IPS DF 6.9 (cell line): ENCODE measurements at regions not wholly inside any gene's neighbourhood (a gene's known extent, or its start where the extent isn't known, plus 50 kb on each side); places are given as distances from the start of the nearest gene placed in this dataset.
"Not testable (repeated sequence)": the region's sequence is repeated elsewhere in the genome, so short reads cannot be mapped to it uniquely, and the experiment has no call there.

ENCODE experiments used
- DNase-seq: peaks from one replicate; pipeline ENCODE4 v3.0.0-alpha.2; 2013; ENCODE audit warnings: low read depth, low spot score
- H3K27ac ChIP-seq: one replicate; pipeline ENCODE4 v1.5.1; 2013; ENCODE audit warnings: low read length, control low read depth
- H3K27me3 ChIP-seq: 2 replicates; pipeline ENCODE4 v1.6.1; 2013; ENCODE audit warnings: mild to moderate bottlenecking, low read length; ENCODE audit not compliant: control insufficient read depth, insufficient read depth
- H3K36me3 ChIP-seq: 2 replicates; pipeline ENCODE4 v1.6.1; 2013; ENCODE audit warnings: low read length; ENCODE audit not compliant: control insufficient read depth, insufficient read depth
- H3K4me1 ChIP-seq: 2 replicates; pipeline ENCODE4 v1.6.1; 2013; ENCODE audit warnings: low read length; ENCODE audit not compliant: control insufficient read depth, insufficient read depth
- H3K4me3 ChIP-seq: 2 replicates; pipeline ENCODE4 v1.5.1; 2013; ENCODE audit warnings: mild to moderate bottlenecking, low read length
- H3K9me3 ChIP-seq: 2 replicates; pipeline ENCODE4 v1.6.1; 2013; ENCODE audit warnings: low read length, inconsistent platforms; ENCODE audit not compliant: control insufficient read depth, insufficient read depth
- WGBS: extraction: QIAGEN DNeasy Blood & Tissue Kit; methylation state at CpG from one replicate; pipeline ENCODE4 v1.1.7; 2013; ENCODE audit warnings: mixed read lengths, missing lambda C conversion rate; ENCODE audit not compliant: insufficient read length, insufficient coverage; 5-methylcytosine and 5-hydroxymethylcytosine counted together

- peak; percentile 20 for DNase-seq
- Histone ChIP-seq H3K9me3 (no peaks in the 10 kb centered on the region; the same call in 1 of the 2 replicates), H3K27me3 (no peaks in the 10 kb centered on the region), H3K27ac (no peak overlapping the region), H3K36me3 (no peaks in the 10 kb centered on the region), H3K4me1 (no peaks in the 10 kb centered on the region), H3K4me3 (no peak overlapping the region)
Measured at GRCh38 chr3:30319713-30320112, 286.7 kb upstream of the TGFBR2 start.

DNA sequence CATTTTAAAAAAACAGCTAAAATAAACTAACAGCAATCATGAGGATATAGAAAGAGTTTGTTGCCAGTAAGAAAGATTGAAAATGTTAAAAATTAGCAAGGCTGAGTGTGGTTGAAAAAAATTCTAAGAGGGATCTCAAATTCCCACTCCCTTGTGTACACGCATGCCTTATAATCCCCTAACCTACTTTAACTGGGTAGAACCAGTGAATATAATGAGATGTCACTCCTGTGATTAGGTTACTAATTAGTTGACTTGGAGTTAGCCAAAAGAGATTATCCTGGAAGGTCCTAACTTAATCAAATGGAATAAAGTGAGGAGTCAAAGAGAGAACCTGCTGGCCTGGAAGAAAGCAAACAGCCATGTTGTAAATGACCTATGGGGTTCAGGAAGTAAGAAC is 286.0 kb upstream of the TGFBR2 start:
- H3K27me3 ChIP-seq, result no peaks in the 10 kb centered on the region
- no peaks in the 10 kb centered on the region; the same call in 1 of the 2 replicates for H3K9me3 ChIP-seq
- H3K27ac ChIP-seq, result no peak overlapping the region
- no CpG with 5 or more reads among the region's 1 CpG for WGBS
- no peaks in the 10 kb centered on the region for H3K4me1 ChIP-seq
- DNase-seq, result no peak
- no peaks in the 10 kb centered on the region for H3K36me3 ChIP-seq
- H3K4me3 ChIP-seq, result no peak overlapping the region

GRCh38 chr3:30321065-30321464 is 285.3 kb upstream of the TGFBR2 start:
- Histone ChIP-seq H3K27me3 (no peaks in the 10 kb centered on the region), H3K36me3 (no peaks in the 10 kb centered on the region)
- no CpG with 5 or more reads among the region's 2 CpGs for WGBS

DNA sequence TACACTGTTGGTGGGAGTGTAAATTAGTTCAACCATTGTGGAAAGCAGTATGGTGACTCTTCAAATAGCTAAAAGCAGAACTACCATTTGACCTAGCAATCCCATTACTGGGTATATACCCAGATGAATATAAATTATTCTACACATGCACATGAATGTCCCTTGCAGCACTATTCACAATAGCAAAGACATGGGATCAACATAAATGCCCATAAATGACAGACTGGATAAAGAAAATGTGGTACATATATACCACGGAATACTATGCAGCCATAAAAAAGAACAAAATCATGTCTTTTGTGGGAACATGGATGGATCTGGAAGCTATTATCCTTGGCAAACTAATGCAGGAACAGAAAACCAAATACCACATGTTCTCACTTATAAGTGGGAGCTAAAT is 282.8 kb upstream of the TGFBR2 start:
- H3K4me1 ChIP-seq, H3K27ac ChIP-seq, H3K36me3 ChIP-seq, DNase-seq, H3K9me3 ChIP-seq, H3K27me3 ChIP-seq, H3K4me3 ChIP-seq: not testable (repeated sequence)
- WGBS, result no CpG with 5 or more reads among the region's 1 CpG

More at GRCh38 chr3:30321065-30321464, 285.3 kb upstream of the TGFBR2 start:
- Histone ChIP-seq H3K27ac (no peak overlapping the region), H3K9me3 (no peaks in the 10 kb centered on the region; the same call in 1 of the 2 replicates), H3K4me1 (no peaks in the 10 kb centered on the region), H3K4me3 (no peak overlapping the region)
- no peak for DNase-seq

- no peak overlapping the region for H3K4me3 ChIP-seq
- DNase-seq, result no peak
Measured at GRCh38 chr3:30324587-30324986, 281.8 kb upstream of the TGFBR2 start.

DNA sequence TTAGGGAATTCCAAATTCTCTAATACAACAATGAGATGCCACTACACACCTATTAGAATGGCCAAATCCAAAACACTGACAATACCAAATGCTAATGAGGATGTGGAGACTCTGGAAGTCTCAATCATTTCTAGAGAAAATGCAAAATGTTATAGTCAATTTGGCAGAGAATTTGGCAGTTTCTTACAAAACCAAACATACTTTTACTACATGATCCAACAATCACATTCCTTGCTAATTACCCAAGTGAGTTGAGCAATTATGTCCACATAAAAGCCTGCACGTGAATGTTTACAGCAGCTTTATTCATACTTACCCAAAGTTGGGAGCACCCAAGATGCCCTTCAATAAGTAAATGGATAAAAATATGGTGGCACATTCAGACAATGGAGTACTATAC is 278.4 kb upstream of the TGFBR2 start:
- not testable (repeated sequence) for DNase-seq, H3K27me3 ChIP-seq, H3K4me1 ChIP-seq, H3K9me3 ChIP-seq, H3K27ac ChIP-seq, H3K4me3 ChIP-seq, H3K36me3 ChIP-seq
- no CpG with 5 or more reads among the region's 1 CpG for WGBS

More at GRCh38 chr3:30324587-30324986, 281.8 kb upstream of the TGFBR2 start:
- WGBS, result no CpG with 5 or more reads among the region's 1 CpG
- no peaks in the 10 kb centered on the region for H3K9me3 ChIP-seq
- no peaks in the 10 kb centered on the region for H3K36me3 ChIP-seq
- H3K27ac ChIP-seq, result no peak overlapping the region
- H3K4me1 ChIP-seq, result no peaks in the 10 kb centered on the region
- no peaks in the 10 kb centered on the region for H3K27me3 ChIP-seq

DNA sequence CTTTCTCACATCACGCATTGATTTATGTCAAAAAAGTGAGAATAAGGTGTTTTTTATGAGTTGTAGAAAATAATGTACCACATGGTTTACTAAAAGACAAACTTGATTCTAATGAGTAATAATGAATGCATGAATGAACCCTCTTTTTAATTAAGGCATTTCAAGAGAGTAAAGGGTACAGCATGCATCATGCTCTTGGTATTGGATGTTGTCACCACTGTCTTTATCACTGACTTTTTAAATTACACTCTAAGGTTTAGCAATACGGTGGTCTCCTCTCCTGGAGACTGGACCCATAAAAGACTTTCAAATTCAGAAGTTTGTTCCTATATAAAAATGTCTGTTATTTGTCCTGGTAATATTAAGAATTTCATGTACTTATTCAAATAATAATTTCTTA is 277.5 kb upstream of the TGFBR2 start:
- not testable (repeated sequence) for H3K36me3 ChIP-seq, H3K4me1 ChIP-seq, H3K27ac ChIP-seq, H3K27me3 ChIP-seq, H3K9me3 ChIP-seq, DNase-seq, H3K4me3 ChIP-seq
- WGBS, result no CpG with 5 or more reads among the region's 2 CpGs

- no peak overlapping the region for H3K4me3 ChIP-seq
- H3K36me3 ChIP-seq, result no peaks in the 10 kb centered on the region
- no peak for DNase-seq
- whole genome bisulfite sequencing, result no CpG with 5 or more reads among the region's 2 CpGs
- no peaks in the 10 kb centered on the region for H3K9me3 ChIP-seq
- H3K27ac ChIP-seq, result no peak overlapping the region
- no peaks in the 10 kb centered on the region for H3K27me3 ChIP-seq
- H3K4me1 ChIP-seq, result no peaks in the 10 kb centered on the region
Measured at GRCh38 chr3:30331519-30331918, 274.9 kb upstream of the TGFBR2 start.

DNA sequence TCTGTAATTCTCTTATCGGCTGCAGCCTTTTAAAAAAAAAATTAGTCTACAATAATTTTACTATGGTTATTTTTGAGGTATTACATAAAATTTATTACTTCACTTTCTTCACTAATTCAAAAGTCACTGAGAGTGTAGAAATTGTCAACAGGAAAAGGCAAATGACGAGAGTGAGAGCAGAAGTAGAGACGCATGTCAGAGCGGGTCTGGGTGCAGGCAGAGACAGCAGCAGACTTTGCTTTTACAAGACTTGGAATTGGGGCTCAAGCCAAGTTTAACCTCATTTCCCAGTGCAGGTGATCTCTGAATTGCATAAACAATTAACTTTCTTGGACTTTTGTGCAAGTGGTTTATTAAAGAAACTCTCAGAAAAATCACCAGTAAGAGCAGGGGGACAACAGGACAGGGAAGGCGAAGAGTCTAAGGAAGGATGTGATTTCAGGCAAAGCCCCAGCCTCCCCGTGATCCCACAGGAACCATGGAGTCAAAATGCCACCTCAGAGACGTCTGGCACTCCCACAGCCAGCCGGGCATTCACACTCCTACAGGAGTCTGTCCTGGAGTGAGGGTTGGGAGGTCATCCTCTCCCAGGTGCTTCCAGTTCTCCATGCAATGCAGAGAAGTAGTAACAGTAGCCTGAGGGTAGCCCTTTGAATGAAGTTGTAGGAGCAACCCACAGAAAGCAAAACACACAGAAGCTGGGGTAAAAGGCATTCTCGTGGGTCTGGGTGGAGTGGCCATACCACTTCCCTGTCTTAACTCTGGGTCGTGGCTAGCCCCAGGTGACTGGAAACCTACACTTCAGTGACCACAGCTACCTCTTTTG is 274.0 kb upstream of the TGFBR2 start:
- H3K9me3 ChIP-seq, result no peaks in the 10 kb centered on the region
- no peaks in the 10 kb centered on the region for H3K36me3 ChIP-seq
- no peak overlapping the region for H3K4me3 ChIP-seq
- DNase-seq, result no peak
- H3K27me3 ChIP-seq, result no peaks in the 10 kb centered on the region
- no CpG with 5 or more reads among the region's 10 CpGs for WGBS
- H3K27ac ChIP-seq, result no peak overlapping the region
- no peaks in the 10 kb centered on the region for H3K4me1 ChIP-seq

DNA sequence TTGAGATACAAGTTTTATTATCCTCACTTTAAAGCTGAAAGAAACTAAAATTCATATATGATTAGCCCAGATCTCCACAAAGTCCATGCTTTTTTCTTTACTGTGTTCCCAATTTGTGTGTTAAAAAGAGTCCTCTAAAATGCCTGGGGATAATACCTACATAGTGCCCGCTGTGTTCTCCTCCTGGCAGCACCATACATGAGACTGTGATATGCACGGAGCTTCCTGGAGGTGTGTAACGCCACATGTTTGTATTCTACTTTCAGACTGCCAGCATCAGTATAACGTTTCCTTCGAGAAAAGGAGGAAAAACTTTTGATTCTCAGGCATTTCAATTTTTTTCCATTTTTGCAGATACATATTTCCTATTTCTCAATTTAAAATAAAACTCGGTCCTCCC is 273.3 kb upstream of the TGFBR2 start:
- Histone ChIP-seq H3K27ac (no peak overlapping the region), H3K4me1 (no peaks in the 10 kb centered on the region), H3K36me3 (no peaks in the 10 kb centered on the region), H3K4me3 (no peak overlapping the region), H3K9me3 (no peaks in the 10 kb centered on the region), H3K27me3 (no peaks in the 10 kb centered on the region)
- DNase-seq, result no peak
- WGBS, result 100% methylated on average over 1 of the region's 6 CpGs

GRCh38 chr3:30333903-30334302 is 272.5 kb upstream of the TGFBR2 start:
- no peaks in the 10 kb centered on the region for H3K36me3 ChIP-seq
- no CpG with 5 or more reads among the region's 1 CpG for WGBS
- no peak overlapping the region for H3K4me3 ChIP-seq
- no peaks in the 10 kb centered on the region for H3K27me3 ChIP-seq
- H3K27ac ChIP-seq, result no peak overlapping the region
- DNase-seq, result no peak
- no peaks in the 10 kb centered on the region for H3K9me3 ChIP-seq
- no peaks in the 10 kb centered on the region for H3K4me1 ChIP-seq
